GM13977 (cell line): ENCODE measurements at regions not wholly inside any gene's neighbourhood (a gene's known extent, or its start where the extent isn't known, plus 50 kb on each side); places are given as distances from the start of the nearest gene placed in this dataset.

Experiments
- DNase-seq: peaks from one replicate; pipeline ENCODE4 v3.0.0; 2012; ENCODE audit warnings: low spot score
- in situ Hi-C: fragments of 300-500 bp; cut with MboI; formaldehyde crosslinking; loops from one replicate; pipeline ENCODE4 v1.12.0; 2022; ENCODE audit warnings: low sequenced_read_pairs, low pct_unique_long_range_greater_than_20kb, mixed read lengths, inconsistent platforms; ENCODE audit not compliant: unreplicated experiment
- TF ChIP-seq, protein P1 (sequence below): IDR thresholded peaks from 2 replicates; pipeline ENCODE4 v1.5.1; 2012; ENCODE audit warnings: mild to moderate bottlenecking, control low read depth; ENCODE audit not compliant: insufficient read depth; ENCODE audit errors: extremely low read depth, missing control alignments

DNA sequence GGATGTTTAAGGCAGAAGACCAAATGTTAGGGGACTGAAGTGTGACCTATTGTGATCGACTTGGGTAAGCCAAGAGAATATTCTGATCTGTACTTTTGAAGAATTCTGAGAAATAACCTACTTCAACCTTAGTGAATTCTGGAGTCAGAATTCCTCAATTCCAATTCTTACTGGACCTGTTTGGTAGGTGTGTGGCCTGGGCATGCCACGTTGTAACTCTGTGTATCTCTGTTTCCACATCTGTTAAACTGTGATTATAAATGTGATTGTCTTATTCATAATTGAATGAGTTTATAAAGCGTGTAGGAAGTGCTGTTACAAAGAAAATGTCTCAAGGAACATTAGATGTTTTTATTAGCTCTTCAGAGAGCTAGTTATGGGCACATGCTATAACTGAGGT, 64.5 kb downstream of the TUSC1 start:
- in situ Hi-C loops: no loop called here
- no peak for DNase-seq
- TF ChIP-seq, protein P1, sequence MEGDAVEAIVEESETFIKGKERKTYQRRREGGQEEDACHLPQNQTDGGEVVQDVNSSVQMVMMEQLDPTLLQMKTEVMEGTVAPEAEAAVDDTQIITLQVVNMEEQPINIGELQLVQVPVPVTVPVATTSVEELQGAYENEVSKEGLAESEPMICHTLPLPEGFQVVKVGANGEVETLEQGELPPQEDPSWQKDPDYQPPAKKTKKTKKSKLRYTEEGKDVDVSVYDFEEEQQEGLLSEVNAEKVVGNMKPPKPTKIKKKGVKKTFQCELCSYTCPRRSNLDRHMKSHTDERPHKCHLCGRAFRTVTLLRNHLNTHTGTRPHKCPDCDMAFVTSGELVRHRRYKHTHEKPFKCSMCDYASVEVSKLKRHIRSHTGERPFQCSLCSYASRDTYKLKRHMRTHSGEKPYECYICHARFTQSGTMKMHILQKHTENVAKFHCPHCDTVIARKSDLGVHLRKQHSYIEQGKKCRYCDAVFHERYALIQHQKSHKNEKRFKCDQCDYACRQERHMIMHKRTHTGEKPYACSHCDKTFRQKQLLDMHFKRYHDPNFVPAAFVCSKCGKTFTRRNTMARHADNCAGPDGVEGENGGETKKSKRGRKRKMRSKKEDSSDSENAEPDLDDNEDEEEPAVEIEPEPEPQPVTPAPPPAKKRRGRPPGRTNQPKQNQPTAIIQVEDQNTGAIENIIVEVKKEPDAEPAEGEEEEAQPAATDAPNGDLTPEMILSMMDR: no peak

DNA sequence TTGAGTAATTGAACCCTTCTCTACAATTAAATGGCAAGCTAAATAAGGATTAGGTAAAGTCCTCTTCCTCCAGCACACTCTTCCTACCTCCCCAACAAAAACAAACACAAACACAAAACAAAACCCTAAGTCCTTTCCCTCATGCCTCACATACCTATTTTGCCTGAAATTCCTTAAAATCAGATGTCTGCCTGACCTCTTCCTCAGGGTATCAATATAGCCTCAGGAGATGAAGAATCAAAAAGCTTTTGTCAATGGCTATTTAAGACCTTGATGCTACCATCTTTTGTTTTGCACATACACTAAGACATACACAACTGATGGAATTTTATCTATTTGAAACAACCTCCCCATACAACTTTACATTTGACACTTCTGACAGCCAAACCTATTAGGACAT, 75.1 kb downstream of the TUSC1 start:
- DNase-seq: no peak
- in situ Hi-C loops: no loop called here
- TF ChIP-seq, protein P1: no peak

DNA sequence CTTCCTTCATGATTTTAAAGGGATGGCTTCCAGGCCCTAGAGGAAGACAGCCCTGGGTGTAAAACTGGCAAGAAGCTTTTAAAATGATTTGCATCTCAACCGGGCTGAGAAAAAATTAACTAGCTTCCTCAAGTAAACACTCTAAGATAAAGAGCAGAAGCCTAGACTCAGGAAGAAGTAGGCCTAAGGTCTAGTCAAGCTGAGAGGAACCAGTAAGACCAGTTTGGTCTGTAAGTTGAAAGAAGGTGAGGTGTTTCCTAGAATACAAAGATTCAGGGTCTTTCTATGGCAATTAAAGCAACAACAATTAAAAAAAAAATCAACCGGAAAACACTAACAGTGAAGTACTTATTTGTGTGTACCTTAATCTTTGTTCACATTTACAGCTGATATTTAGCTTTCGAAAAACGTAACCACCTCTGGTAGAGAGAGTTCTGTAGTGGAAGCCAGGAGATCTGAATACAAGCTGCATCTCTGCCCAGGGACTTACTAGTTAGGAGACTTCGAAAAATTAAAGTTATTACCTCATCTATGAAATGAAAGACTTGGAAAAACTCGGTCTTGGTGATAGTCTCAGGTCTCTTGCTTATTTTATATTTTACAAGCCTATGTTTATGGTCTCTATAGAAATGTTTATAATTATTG, 75.7 kb downstream of the TUSC1 start:
- TF ChIP-seq, protein P1: no peak
- DNase-seq: no peak
- in situ Hi-C loops: no loop called here

DNA sequence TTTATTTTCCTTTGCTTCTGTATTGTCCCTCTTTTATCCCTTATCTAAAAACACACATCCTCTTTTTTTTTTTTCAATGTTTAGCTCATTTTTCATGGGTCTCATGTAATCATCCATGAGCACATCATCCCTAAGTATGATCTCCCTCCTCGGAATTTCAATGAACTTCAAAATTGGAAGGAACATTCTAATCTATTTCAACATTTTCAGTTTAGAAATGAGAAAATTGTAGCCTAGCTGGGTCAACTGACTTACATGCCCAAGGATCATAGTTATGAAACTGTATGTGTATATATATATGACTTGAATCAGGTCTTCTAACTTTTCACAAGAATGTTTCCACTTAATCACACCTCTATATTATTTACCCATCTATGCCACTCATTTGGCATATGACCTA, 77.7 kb downstream of the TUSC1 start:
- in situ Hi-C loops: no loop called here
- TF ChIP-seq, protein P1: no peak
- DNase-seq: no peak

DNA sequence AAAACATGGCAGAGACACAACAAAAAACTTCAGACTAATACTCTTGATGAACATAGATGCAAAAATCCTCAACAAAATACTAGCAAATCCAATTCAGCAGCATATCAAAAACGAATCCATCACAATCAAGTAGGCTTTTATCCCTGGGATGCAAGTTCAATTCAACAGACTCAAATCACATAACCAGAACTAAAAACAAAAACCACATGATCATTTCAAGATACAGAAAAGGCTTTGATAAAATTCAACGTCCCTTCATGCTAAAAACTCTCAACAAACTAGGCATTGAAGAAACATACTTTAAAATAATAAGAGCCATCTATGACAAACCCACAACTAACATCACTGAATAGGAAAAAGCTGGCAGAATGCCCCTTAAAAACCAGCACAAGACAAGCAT, 93.6 kb downstream of the TUSC1 start:
- TF ChIP-seq, protein P1: no peak
- in situ Hi-C loops: no loop called here

DNA sequence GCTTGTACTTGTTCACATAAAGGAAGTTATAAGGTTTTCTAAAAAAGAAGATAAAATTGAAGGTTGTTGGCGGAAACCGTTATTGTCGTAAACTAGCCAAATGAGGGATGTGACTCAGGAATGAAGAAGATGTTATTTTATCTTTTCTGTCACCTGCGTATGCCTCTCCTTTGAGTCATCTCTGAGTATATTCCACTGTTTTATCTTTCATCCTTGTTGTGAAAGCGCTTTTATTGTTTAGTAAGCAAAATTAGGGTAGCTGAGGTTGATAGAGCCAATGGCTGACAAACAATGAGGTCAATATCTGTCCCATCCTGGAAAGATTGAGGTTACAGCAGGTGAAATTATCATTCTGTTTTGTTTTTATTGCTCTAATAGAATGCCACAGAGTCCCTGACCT, 105.0 kb downstream of the TUSC1 start:
- DNase-seq: no peak
- in situ Hi-C loops: no loop called here
- TF ChIP-seq, protein P1: no peak

More for the DNA sequence above, 93.6 kb downstream of the TUSC1 start:
- DNase-seq: no peak

DNA sequence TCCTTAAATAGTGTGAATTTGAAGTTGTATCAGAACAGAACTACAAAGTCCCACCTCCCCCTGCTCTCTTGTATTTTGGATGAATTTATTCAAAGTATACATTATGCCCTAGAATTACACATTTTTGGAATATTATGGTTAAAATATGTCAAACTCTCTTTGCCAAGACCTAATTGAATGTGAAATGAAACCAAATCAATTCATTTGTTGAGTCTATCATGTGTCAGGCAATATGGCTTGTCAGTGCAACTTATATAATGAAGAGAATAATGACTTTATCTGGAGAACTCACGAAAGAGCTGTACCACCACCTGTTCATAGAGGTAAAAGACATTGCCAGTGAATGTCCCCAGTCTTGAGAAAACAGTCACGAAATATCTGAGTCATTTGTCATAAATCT, 106.8 kb downstream of the TUSC1 start:
- DNase-seq: no peak
- TF ChIP-seq, protein P1: no peak
- in situ Hi-C loops: no loop called here
